GM23338 (cell line): ENCODE measurements at regions not wholly inside any gene's neighbourhood (a gene's known extent, or its start where the extent isn't known, plus 50 kb on each side); places are given as distances from the start of the nearest gene placed in this dataset.

ENCODE experiments used
- CTCF ChIP-seq, 2 experiments: fragments of 200-600 bp in 1 of 2; sonication (generic) in 1 of 2; conservative IDR thresholded peaks; 2 replicates each; pipeline versions ENCODE4 v1.5.1 to v1.6.1; 2016 to 2017; ENCODE audit warnings: antibody characterized with exemption in 2 of 2, low read depth in 2 of 2, mild to moderate bottlenecking in 2 of 2, moderate library complexity in 1 of 2
- EZH2 ChIP-seq: fragments of 200-600 bp; sonication (generic); IDR thresholded peaks from one replicate; pipeline ENCODE4 v1.8.0; 2017; ENCODE audit warnings: antibody characterized with exemption, mild to moderate bottlenecking, low read depth; ENCODE audit not compliant: unreplicated experiment
- JUNB ChIP-seq: IDR thresholded peaks from one replicate; pipeline ENCODE4 v1.6.1; 2016; ENCODE audit warnings: antibody characterized with exemption; ENCODE audit not compliant: unreplicated experiment
- NANOG ChIP-seq: IDR thresholded peaks from 2 replicates; pipeline ENCODE4 v1.6.1; 2016; ENCODE audit warnings: antibody characterized with exemption, borderline replicate concordance
- POLR2AphosphoS5 ChIP-seq: IDR thresholded peaks from 2 replicates; pipeline ENCODE4 v1.6.1; 2016; ENCODE audit warnings: antibody characterized with exemption, low read depth
- REST ChIP-seq: IDR thresholded peaks from one replicate; pipeline ENCODE4 v1.6.1; 2018; ENCODE audit warnings: antibody characterized with exemption; ENCODE audit not compliant: unreplicated experiment
- STAT1 ChIP-seq: IDR thresholded peaks from one replicate; pipeline ENCODE4 v1.6.1; 2016; ENCODE audit warnings: antibody characterized with exemption; ENCODE audit not compliant: unreplicated experiment
- ZNF114 ChIP-seq: fragments of 250-450 bp; sonication (Bioruptor Pico); IDR thresholded peaks from 2 replicates; pipeline ENCODE4 v1.5.0; 2020; ENCODE audit warnings: mild to moderate bottlenecking, moderate library complexity
- ZNF462 ChIP-seq: fragments of 250-450 bp; sonication (Bioruptor Pico); IDR thresholded peaks from 2 replicates; pipeline ENCODE4 v1.5.0; 2020; ENCODE audit warnings: mild to moderate bottlenecking, moderate library complexity

- TF ChIP-seq ZNF462 (CRISPR knock-in tag) (no peak), JUNB (no peak), ZNF114 (CRISPR knock-in tag) (no peak), REST (no peak), POLR2AphosphoS5 (no peak), STAT1 (no peak), CTCF (conservative IDR thresholded peaks at IDR 0.05; ENCODE audit: low read depth in 2 of 2) (no peak), EZH2 (no peak), NANOG (no peak)
Measured at GRCh38 chr2:167856190-167856589, 391.2 kb downstream of the STK39 start (continued).
